Breast epithelium (tissue), 4 donors: ENCODE measurements at regions not wholly inside any gene's neighbourhood (a gene's known extent, or its start where the extent isn't known, plus 50 kb on each side); places are given as distances from the start of the nearest gene placed in this dataset.

ENCODE experiments used
- DNase-seq, 2 donors: peaks; one replicate each; pipeline ENCODE4 v3.0.0-alpha.2; 2019; ENCODE audit warnings: low spot score in 2 of 2
- H3K27ac ChIP-seq, 2 donors: fragments of 200-600 bp; sonication (generic) in 1 of 2; one replicate each; pipeline ENCODE4 v1.5.1; 2016 to 2019; ENCODE audit warnings: mild to moderate bottlenecking in 1 of 2
- H3K27me3 ChIP-seq, 2 donors: fragments of 200-600 bp; sonication (generic) in 1 of 2; one replicate each; pipeline versions ENCODE4 v1.5.1 to v1.6.0; 2017 to 2019; ENCODE audit warnings: control low read depth in 1 of 2, mild to moderate bottlenecking in 1 of 2
- H3K36me3 ChIP-seq: fragments of 200-600 bp; one replicate; pipeline ENCODE4 v1.5.1; 2019
- H3K4me1 ChIP-seq, 2 donors: fragments of 200-600 bp; sonication (generic); one replicate each; pipeline ENCODE4 v1.5.1; 2016 to 2019; ENCODE audit warnings: control low read depth in 1 of 2
- H3K4me3 ChIP-seq, 3 donors: fragments of 200-600 bp; sonication (generic); 1 replicate in 2 of 3; 2 replicates in 1 of 3; pipeline ENCODE4 v1.5.1; 2016 to 2019; ENCODE audit warnings: mild to moderate bottlenecking in 3 of 3, moderate library complexity in 2 of 3
- H3K9me3 ChIP-seq, 2 donors: fragments of 200-600 bp; sonication (generic) in 1 of 2; one replicate each; pipeline ENCODE4 v1.5.1; 2016 to 2019; ENCODE audit warnings: control low read depth in 1 of 2
- POLR2A ChIP-seq: fragments of 450-650 bp; IDR thresholded peaks from one replicate; pipeline ENCODE4 v1.6.1; 2016; ENCODE audit warnings: antibody characterized with exemption, mild to moderate bottlenecking, moderate library complexity
- POLR2AphosphoS5 ChIP-seq, 3 donors: sonication (generic); formaldehyde crosslinking; IDR thresholded peaks; one replicate each; pipeline ENCODE4 v1.6.1; 2017; ENCODE audit warnings: antibody characterized with exemption in 3 of 3
- intact Hi-C: fragments of 100-400 bp; cut with DNase I; formaldehyde crosslinking; loops from one replicate; pipeline ENCODE4 v1.15.1; 2023; ENCODE audit warnings: low total_unique reads
- TF ChIP-seq, protein P1 (sequence below), 3 donors: fragments of 450-650 bp; IDR thresholded peaks; one replicate each; pipeline ENCODE4 v1.5.1; 2016 to 2017; ENCODE audit warnings: antibody characterized with exemption in 3 of 3, mild to moderate bottlenecking in 3 of 3, moderate library complexity in 3 of 3

DNA sequence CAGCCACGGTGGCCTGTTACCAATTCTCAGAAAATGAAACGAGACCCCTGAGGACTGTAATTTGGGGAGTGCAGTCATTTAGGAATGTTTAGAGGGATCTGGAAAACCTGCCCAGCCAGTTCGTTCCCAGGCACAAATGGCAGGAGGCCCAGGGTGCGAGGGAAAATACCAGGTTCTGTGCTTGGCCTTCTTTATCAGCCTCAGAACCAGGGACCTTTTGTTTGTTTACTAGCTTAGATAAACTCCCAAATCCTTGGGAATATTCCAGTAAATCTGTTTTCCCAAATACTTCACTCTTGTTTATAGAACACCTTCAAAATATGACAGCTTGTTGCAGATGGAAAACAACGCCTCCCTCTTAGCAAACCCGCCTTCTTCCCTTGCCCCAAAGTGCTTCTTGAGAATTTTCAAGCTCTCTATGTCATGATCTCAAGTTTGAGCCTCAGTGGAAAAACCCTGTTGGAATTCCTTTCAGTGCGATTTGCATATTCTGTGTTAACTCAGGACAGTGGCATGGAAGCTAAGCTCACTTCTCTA is 400.3 kb upstream of the SMIM21 start:
- Histone ChIP-seq H3K4me3 (no peak overlapping the region), H3K4me1 (no peaks in the 10 kb centered on the region), H3K36me3 (no peaks in the 10 kb centered on the region), H3K27ac (peak overlapping the region in 1 of 2 donors; percentile 7), H3K9me3 (no peaks in the 10 kb centered on the region), H3K27me3 (no peaks in the 10 kb centered on the region)
- DNase-seq: no peak
- TF ChIP-seq POLR2AphosphoS5 (IDR thresholded peaks at IDR 0.05) (no peak), POLR2A (no peak)
- TF ChIP-seq, protein P1, sequence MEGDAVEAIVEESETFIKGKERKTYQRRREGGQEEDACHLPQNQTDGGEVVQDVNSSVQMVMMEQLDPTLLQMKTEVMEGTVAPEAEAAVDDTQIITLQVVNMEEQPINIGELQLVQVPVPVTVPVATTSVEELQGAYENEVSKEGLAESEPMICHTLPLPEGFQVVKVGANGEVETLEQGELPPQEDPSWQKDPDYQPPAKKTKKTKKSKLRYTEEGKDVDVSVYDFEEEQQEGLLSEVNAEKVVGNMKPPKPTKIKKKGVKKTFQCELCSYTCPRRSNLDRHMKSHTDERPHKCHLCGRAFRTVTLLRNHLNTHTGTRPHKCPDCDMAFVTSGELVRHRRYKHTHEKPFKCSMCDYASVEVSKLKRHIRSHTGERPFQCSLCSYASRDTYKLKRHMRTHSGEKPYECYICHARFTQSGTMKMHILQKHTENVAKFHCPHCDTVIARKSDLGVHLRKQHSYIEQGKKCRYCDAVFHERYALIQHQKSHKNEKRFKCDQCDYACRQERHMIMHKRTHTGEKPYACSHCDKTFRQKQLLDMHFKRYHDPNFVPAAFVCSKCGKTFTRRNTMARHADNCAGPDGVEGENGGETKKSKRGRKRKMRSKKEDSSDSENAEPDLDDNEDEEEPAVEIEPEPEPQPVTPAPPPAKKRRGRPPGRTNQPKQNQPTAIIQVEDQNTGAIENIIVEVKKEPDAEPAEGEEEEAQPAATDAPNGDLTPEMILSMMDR (IDR thresholded peaks at IDR 0.05): no peak
- intact Hi-C loops: loop anchor here (10.0 kb wide), 1 partner anchor 993 kb away; no protein-coding TSS in a partner anchor

DNA sequence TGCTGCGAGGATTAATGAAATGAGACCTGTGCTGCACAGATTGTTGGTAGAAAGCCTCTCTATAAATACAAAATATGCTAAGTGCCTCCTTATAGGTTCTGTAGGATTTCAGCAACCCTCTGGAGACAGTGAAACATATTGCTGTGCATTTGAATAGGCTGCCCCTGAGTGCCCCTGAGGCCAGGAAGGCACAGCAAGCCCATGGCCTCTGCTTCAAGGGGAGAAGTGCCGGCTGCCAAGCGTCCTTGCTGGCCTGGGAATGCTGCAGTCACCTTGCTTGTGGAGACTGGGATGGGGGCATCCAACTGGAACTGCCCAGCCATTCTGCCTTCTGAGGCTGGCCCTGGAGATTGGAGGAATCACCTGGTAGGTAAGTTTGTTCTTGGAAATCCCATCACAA is 397.2 kb upstream of the SMIM21 start:
- no peak overlapping the region for H3K4me3 ChIP-seq
- H3K27me3 ChIP-seq: no peaks in the 10 kb centered on the region
- no peaks in the 10 kb centered on the region for H3K36me3 ChIP-seq
- no peak for DNase-seq
- TF ChIP-seq, protein P1 (IDR thresholded peaks at IDR 0.05): no peak
- TF ChIP-seq POLR2AphosphoS5 (IDR thresholded peaks at IDR 0.05) (no peak), POLR2A (no peak)
- H3K4me1 ChIP-seq: no peaks in the 10 kb centered on the region
- H3K27ac ChIP-seq: no peak overlapping the region
- no peaks in the 10 kb centered on the region for H3K9me3 ChIP-seq
- intact Hi-C loops: loop anchor here (10.0 kb wide), 1 partner anchor 990 kb away; no protein-coding TSS in a partner anchor

DNA sequence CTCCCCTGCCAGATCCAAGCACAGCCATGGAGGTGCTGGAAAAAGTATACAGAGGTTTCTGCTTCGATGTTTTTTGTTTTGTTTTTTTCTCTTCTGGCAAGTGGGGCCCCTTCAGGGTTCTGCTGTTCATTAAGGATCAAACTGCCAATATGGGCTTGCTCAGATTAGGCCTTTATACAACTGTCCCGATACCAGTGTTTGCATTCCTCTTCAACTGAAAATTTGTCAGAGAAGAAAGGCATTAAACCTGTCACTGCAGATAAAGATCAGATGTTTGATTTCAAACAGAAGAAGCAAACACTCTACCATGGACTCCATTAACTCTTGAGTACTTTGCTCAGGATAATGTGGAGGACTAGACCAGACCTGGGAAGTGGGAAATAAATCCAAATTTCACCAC is 396.0 kb upstream of the SMIM21 start:
- peak overlapping the region in 1 of 2 donors; percentile 9 for H3K27ac ChIP-seq
- no peaks in the 10 kb centered on the region for H3K9me3 ChIP-seq
- intact Hi-C loops: loop anchor here (10.0 kb wide), 1 partner anchor 989 kb away; no protein-coding TSS in a partner anchor
- H3K4me1 ChIP-seq: no peaks in the 10 kb centered on the region
- no peaks in the 10 kb centered on the region for H3K36me3 ChIP-seq
- H3K4me3 ChIP-seq: no peak overlapping the region
- H3K27me3 ChIP-seq: no peaks in the 10 kb centered on the region
- no peak for DNase-seq
- TF ChIP-seq POLR2A (no peak), POLR2AphosphoS5 (IDR thresholded peaks at IDR 0.05) (no peak)
- TF ChIP-seq, protein P1 (IDR thresholded peaks at IDR 0.05): no peak

DNA sequence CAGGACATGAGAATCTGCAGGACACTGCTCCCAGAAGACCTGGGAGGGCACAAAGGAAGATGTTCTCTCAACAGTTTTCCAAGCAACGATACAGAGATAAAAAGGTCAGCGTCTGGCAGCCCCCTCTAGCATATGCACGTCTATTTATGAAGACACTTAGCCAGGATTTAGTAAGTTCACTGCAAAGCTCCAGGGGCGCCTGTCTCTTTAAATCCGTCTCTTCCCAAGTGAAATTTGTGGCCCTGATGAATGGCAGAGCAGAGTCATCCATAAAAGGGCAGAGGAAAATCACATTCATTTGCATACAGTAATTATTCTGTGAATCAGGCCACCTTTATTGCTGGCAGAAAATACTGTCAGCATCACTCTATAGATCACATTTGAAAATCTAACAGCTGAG is 390.9 kb upstream of the SMIM21 start:
- Histone ChIP-seq H3K27ac (no peak overlapping the region), H3K9me3 (no peaks in the 10 kb centered on the region), H3K4me1 (no peaks in the 10 kb centered on the region), H3K27me3 (no peaks in the 10 kb centered on the region), H3K4me3 (no peak overlapping the region), H3K36me3 (no peaks in the 10 kb centered on the region)
- no peak for TF ChIP-seq POLR2A
- DNase-seq: no peak
- intact Hi-C loops: no loop called here

DNA sequence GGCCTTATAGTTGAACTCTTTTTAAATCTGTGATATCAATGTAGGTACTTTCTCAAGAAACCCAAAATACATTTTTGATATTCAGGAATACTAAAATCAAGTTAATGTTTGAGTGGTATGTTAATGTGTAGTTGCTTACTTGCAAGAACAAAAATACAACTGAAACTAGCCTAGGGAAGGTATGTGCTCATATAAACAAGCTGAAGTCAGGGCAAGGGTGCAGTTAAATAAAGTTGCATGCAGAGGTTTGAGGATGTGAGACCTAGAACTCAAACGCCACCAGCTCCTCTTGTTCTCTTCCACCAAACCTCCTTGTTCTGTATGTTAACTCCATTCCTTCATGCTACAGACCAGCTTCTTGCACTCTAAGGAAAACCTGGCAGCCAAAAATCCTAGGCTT is 388.3 kb upstream of the SMIM21 start:
- intact Hi-C loops: no loop called here
- TF ChIP-seq POLR2AphosphoS5 (IDR thresholded peaks at IDR 0.05) (no peak), POLR2A (no peak)
- TF ChIP-seq, protein P1 (IDR thresholded peaks at IDR 0.05): no peak
- no peak overlapping the region for H3K4me3 ChIP-seq
- H3K27me3 ChIP-seq: no peaks in the 10 kb centered on the region
- no peaks in the 10 kb centered on the region for H3K36me3 ChIP-seq
- no peaks in the 10 kb centered on the region for H3K4me1 ChIP-seq
- H3K27ac ChIP-seq: no peak overlapping the region
- no peak for DNase-seq
- H3K9me3 ChIP-seq: no peaks in the 10 kb centered on the region

DNA sequence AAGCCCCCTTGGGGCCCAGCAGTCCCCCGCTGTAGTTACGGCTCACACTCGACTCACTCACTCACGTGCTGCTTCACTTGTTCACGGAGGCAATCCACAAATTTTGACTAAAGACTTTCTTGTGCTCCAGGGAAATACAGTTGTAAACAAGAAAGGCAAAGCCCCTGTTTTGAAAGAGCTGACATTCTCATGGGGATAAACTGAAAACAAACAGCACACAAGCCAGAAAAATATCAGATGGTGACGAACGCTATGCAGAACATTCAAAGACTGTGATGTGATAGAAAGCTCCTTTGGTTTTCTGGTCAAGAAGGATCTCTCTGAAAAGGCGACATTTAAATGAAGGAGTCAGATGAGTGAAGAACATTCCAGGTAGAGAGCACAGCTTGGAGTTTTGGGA is 385.3 kb upstream of the SMIM21 start:
- no peaks in the 10 kb centered on the region for H3K9me3 ChIP-seq
- no peaks in the 10 kb centered on the region for H3K4me1 ChIP-seq
- H3K27ac ChIP-seq: no peak overlapping the region
- intact Hi-C loops: no loop called here
- no peak for DNase-seq
- no peak overlapping the region for H3K4me3 ChIP-seq
- TF ChIP-seq POLR2AphosphoS5 (IDR thresholded peaks at IDR 0.05) (no peak), POLR2A (no peak)
- TF ChIP-seq, protein P1 (IDR thresholded peaks at IDR 0.05): no peak
- no peaks in the 10 kb centered on the region for H3K27me3 ChIP-seq
- no peaks in the 10 kb centered on the region for H3K36me3 ChIP-seq
